ENCODE measurements at regions not wholly inside any gene's neighbourhood (a gene's known extent, or its start where the extent isn't known, plus 50 kb on each side); places are given as distances from the start of the nearest gene placed in this dataset.

DNA sequence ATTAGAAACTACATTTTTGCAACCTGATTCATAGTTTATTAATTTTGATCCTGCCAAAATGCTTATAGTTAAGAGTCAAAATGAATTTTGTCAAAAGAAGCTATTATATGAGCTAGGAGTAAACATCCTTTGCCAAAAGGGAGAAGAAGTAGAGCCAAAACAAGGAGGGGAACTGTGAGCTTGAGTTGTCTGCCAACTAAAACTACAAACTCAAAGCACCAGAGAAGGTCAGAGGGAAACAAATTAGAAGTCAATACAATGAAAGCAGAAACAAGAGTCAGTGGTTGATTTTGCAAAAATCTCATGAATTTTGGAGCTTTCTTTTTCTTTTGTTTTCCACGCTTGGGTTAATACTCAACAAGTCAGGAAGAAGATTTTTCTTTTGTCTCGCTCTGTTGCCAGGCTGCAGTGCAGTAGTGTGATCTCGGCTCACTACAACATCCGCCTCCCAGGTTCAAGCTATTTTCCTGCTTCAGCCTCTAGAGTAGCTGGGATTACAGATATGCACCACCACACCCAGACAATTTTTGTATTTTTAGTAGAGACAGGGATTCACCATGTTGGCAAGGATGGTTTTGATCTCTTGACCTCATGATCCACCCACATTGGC lies 508.5 kb downstream of the RIT2 start:
- intact Hi-C loops (cut with micrococcal nuclease) = no loop called here
- H3K79me2 ChIP-seq (ENCODE audit: control insufficient read depth, insufficient read depth, low read length) = no peaks in the 10 kb centered on the region
- ATAC-seq (no peak), FAIRE-seq (no peak), DNase-seq (ENCODE audit: extremely low read depth in 1 of 4, low spot score in 3 of 4) (no peak)
- no peaks in the 10 kb centered on the region for H4K20me1 ChIP-seq (replicated peaks; ENCODE audit: control insufficient read depth, insufficient read depth, low read length)
- POLR2A ChIA-PET = no interaction called here
- H3K4me2 ChIP-seq (ENCODE audit: insufficient read depth, low read length) = no peak overlapping the region
- no peak overlapping the region for H3K9ac ChIP-seq (ENCODE audit: insufficient read depth in 1 of 2, low read depth in 2 of 2, low read length in 2 of 2)
- 0% methylated on average over 4 of the region's 4 CpGs for WGBS (ENCODE audit: insufficient coverage, low coverage, missing lambda C conversion rate)
- no TSS peak for BruUV-seq (replicated peaks)
- H2AFZ ChIP-seq (ENCODE audit: low read depth, low read length) = no peak overlapping the region
- H3K9me3 ChIP-seq (replicated peaks; ENCODE audit: control insufficient read depth, insufficient read depth, low read depth, low read length) = no peaks in the 10 kb centered on the region
- no peak for TF ChIP-seq HDAC6 (IDR thresholded peaks at IDR 0.05; ENCODE audit: low read depth, low read length)
- no peak for TF ChIP-seq RFX7 (CRISPR knock-in tag; IDR thresholded peaks at IDR 0.05)
- TF ChIP-seq, protein P1, sequence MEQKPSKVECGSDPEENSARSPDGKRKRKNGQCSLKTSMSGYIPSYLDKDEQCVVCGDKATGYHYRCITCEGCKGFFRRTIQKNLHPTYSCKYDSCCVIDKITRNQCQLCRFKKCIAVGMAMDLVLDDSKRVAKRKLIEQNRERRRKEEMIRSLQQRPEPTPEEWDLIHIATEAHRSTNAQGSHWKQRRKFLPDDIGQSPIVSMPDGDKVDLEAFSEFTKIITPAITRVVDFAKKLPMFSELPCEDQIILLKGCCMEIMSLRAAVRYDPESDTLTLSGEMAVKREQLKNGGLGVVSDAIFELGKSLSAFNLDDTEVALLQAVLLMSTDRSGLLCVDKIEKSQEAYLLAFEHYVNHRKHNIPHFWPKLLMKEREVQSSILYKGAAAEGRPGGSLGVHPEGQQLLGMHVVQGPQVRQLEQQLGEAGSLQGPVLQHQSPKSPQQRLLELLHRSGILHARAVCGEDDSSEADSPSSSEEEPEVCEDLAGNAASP (IDR thresholded peaks at IDR 0.05) = no peak
- no peak for TF ChIP-seq E2F1 (CRISPR knock-in tag; IDR thresholded peaks at IDR 0.05)
- TF ChIP-seq KLF10 (CRISPR knock-in tag; IDR thresholded peaks at IDR 0.05) = no peak
- no peak for TF ChIP-seq POLR2A (conservative IDR thresholded peaks at IDR 0.05)
- TF ChIP-seq, protein P2, sequence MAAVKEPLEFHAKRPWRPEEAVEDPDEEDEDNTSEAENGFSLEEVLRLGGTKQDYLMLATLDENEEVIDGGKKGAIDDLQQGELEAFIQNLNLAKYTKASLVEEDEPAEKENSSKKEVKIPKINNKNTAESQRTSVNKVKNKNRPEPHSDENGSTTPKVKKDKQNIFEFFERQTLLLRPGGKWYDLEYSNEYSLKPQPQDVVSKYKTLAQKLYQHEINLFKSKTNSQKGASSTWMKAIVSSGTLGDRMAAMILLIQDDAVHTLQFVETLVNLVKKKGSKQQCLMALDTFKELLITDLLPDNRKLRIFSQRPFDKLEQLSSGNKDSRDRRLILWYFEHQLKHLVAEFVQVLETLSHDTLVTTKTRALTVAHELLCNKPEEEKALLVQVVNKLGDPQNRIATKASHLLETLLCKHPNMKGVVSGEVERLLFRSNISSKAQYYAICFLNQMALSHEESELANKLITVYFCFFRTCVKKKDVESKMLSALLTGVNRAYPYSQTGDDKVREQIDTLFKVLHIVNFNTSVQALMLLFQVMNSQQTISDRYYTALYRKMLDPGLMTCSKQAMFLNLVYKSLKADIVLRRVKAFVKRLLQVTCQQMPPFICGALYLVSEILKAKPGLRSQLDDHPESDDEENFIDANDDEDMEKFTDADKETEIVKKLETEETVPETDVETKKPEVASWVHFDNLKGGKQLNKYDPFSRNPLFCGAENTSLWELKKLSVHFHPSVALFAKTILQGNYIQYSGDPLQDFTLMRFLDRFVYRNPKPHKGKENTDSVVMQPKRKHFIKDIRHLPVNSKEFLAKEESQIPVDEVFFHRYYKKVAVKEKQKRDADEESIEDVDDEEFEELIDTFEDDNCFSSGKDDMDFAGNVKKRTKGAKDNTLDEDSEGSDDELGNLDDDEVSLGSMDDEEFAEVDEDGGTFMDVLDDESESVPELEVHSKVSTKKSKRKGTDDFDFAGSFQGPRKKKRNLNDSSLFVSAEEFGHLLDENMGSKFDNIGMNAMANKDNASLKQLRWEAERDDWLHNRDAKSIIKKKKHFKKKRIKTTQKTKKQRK (IDR thresholded peaks at IDR 0.05; ENCODE audit: borderline replicate concordance, low read depth, low read length) = no peak
- no peak for TF ChIP-seq POLR2H (tag; IDR thresholded peaks at IDR 0.05; ENCODE audit: low read depth)
- no peak for TF ChIP-seq FOXO4 (CRISPR knock-in tag; IDR thresholded peaks at IDR 0.05)
- no peaks in the 10 kb centered on the region for H3K36me3 ChIP-seq (ENCODE audit: control insufficient read depth, insufficient read depth, low read length)
- H3K4me3 ChIP-seq = no peak overlapping the region
- in situ Hi-C loops (cut with MboI) = no loop called here
- no peak overlapping the region for H3K27ac ChIP-seq (ENCODE audit: extremely low read depth, low read depth, low read length)
- no peaks in the 10 kb centered on the region for H3K27me3 ChIP-seq (ENCODE audit: control insufficient read depth in 2 of 2, insufficient read depth in 2 of 2, low read length in 2 of 2)
- H3K9me1 ChIP-seq (ENCODE audit: control insufficient read depth, insufficient read depth, low read length) = no peaks in the 10 kb centered on the region
- CTCF ChIA-PET (ENCODE audit: low intra/inter-chr PET ratio) = no interaction called here
- no peaks in the 10 kb centered on the region for H3K4me1 ChIP-seq (replicated peaks in 1 of 2; ENCODE audit: control insufficient read depth in 2 of 2, insufficient read depth in 2 of 2, low read length in 2 of 2)
